H1 (cell line): ENCODE measurements at regions not wholly inside any gene's neighbourhood (a gene's known extent, or its start where the extent isn't known, plus 50 kb on each side); places are given as distances from the start of the nearest gene placed in this dataset.

Source experiments
- KDM5A ChIP-seq: fragments of 200-600 bp; IDR thresholded peaks from 2 replicates; pipeline ENCODE4 v1.7.1; 2012; ENCODE audit warnings: mild to moderate bottlenecking, low read length, inconsistent platforms, mixed read lengths
- RBBP5 ChIP-seq: IDR thresholded peaks from 2 replicates; pipeline ENCODE4 v1.7.1; 2012; ENCODE audit warnings: low read depth, mild to moderate bottlenecking, inconsistent platforms, low read length, moderate library complexity, borderline replicate concordance

DNA sequence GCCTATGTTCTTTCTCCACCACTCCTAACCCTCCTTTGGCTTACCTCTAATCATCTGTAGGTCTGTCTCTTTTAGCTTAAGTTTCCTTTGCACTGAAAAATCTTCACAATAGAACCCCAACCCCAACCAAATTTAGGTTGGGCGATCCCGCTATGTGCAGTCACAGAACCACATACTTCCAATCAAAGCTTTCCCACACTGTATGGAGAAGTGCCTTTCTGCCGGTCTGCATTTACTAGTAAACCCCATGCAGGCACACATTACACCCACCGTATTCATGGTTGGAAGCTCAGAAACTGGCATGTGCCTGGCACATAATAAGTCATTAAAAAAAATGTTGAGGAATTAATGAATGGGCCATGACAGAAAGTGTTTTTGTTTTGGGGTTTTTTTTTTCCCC is 158.4 kb downstream of the KLF12 start (continued):
- TF ChIP-seq RBBP5: no peak
- TF ChIP-seq KDM5A: no peak
